Liver (tissue), 7 donors: ENCODE measurements at regions not wholly inside any gene's neighbourhood (a gene's known extent, or its start where the extent isn't known, plus 50 kb on each side); places are given as distances from the start of the nearest gene placed in this dataset.

Source experiments
- DNase-seq: peaks from one replicate; pipeline ENCODE4 v3.0.0-alpha.2; 2017; ENCODE audit warnings: low spot score
- H3K27ac ChIP-seq, 2 donors: one replicate each; pipeline ENCODE4 v1.7.0; 2013; ENCODE audit warnings: inconsistent platforms in 2 of 2, low read length in 2 of 2, control low read depth in 1 of 2, low read depth in 1 of 2, mild to moderate bottlenecking in 1 of 2
- H3K27me3 ChIP-seq, 4 donors: one replicate each; pipeline versions ENCODE4 v1.6.1 to v1.7.0; 2013; ENCODE audit warnings: low read length in 3 of 4, inconsistent platforms in 1 of 4, mild to moderate bottlenecking in 1 of 4, moderate library complexity in 1 of 4; ENCODE audit not compliant: control insufficient read depth in 4 of 4, insufficient read depth in 4 of 4
- H3K36me3 ChIP-seq, 4 donors: one replicate each; pipeline versions ENCODE4 v1.6.1 to v1.7.0; 2013; ENCODE audit warnings: low read length in 3 of 4, mild to moderate bottlenecking in 3 of 4, low read depth in 1 of 4, moderate library complexity in 1 of 4; ENCODE audit not compliant: control insufficient read depth in 4 of 4, insufficient read depth in 3 of 4
- H3K4me1 ChIP-seq, 4 donors: one replicate each; pipeline versions ENCODE4 v1.6.1 to v1.7.0; 2013; ENCODE audit warnings: low read length in 3 of 4, mild to moderate bottlenecking in 3 of 4, moderate library complexity in 1 of 4; ENCODE audit not compliant: control insufficient read depth in 4 of 4, insufficient read depth in 4 of 4
- H3K4me3 ChIP-seq, 3 donors: one replicate each; pipeline versions ENCODE4 v1.6.1 to v1.7.0; 2013; ENCODE audit warnings: low read length in 3 of 3, control low read depth in 1 of 3, low read depth in 1 of 3, mild to moderate bottlenecking in 1 of 3
- H3K9ac ChIP-seq, 2 donors: one replicate each; pipeline ENCODE4 v1.7.0; 2013; ENCODE audit warnings: low read length in 2 of 2, mild to moderate bottlenecking in 2 of 2, moderate library complexity in 2 of 2, control low read depth in 1 of 2, low read depth in 1 of 2
- H3K9me3 ChIP-seq, 4 donors: one replicate each; pipeline versions ENCODE4 v1.6.1 to v1.7.0; 2013; ENCODE audit warnings: low read length in 3 of 4; ENCODE audit not compliant: control insufficient read depth in 4 of 4
- ATF3 ChIP-seq: IDR thresholded peaks from 2 replicates; pipeline ENCODE4 v1.6.1; 2016; ENCODE audit warnings: antibody characterized with exemption
- EGR1 ChIP-seq, 2 donors: IDR thresholded peaks; 2 replicates each; pipeline ENCODE4 v1.6.1; 2016 to 2018; ENCODE audit warnings: antibody characterized with exemption in 2 of 2, low read depth in 2 of 2
- FOXA1 ChIP-seq: IDR thresholded peaks from 2 replicates; pipeline ENCODE4 v1.6.1; 2016; ENCODE audit warnings: antibody characterized with exemption
- FOXA2 ChIP-seq: IDR thresholded peaks from 2 replicates; pipeline ENCODE4 v1.6.1; 2016; ENCODE audit warnings: antibody characterized with exemption
- GABPA ChIP-seq, 2 donors: IDR thresholded peaks in 1 of 2; conservative IDR thresholded peaks in 1 of 2; 2 replicates each; pipeline ENCODE4 v1.6.1; 2016; ENCODE audit warnings: antibody characterized with exemption in 2 of 2, mild to moderate bottlenecking in 1 of 2, moderate library complexity in 1 of 2
- HNF4A ChIP-seq, 2 donors: conservative IDR thresholded peaks; 2 replicates each; pipeline ENCODE4 v1.6.1; 2016; ENCODE audit warnings: antibody characterized with exemption in 2 of 2, mild to moderate bottlenecking in 2 of 2
- MAX ChIP-seq: IDR thresholded peaks from 2 replicates; pipeline ENCODE4 v1.6.1; 2016; ENCODE audit warnings: antibody characterized with exemption
- NR2F2 ChIP-seq: IDR thresholded peaks from 2 replicates; pipeline ENCODE4 v1.6.1; 2016; ENCODE audit warnings: antibody characterized with exemption
- RAD21 ChIP-seq, 2 donors: IDR thresholded peaks; 2 replicates each; pipeline ENCODE4 v1.6.1; 2016; ENCODE audit warnings: antibody characterized with exemption in 2 of 2, mild to moderate bottlenecking in 2 of 2
- REST ChIP-seq: IDR thresholded peaks from 2 replicates; pipeline ENCODE4 v1.6.1; 2016; ENCODE audit warnings: antibody characterized with exemption, mild to moderate bottlenecking
- RXRA ChIP-seq, 2 donors: IDR thresholded peaks; 2 replicates each; pipeline ENCODE4 v1.6.1; 2017 to 2018; ENCODE audit warnings: antibody characterized with exemption in 2 of 2, mild to moderate bottlenecking in 1 of 2
- SP1 ChIP-seq: IDR thresholded peaks from 2 replicates; pipeline ENCODE4 v1.6.1; 2018; ENCODE audit warnings: antibody characterized with exemption, mild to moderate bottlenecking
- TAF1 ChIP-seq: conservative IDR thresholded peaks from 2 replicates; pipeline ENCODE4 v1.6.1; 2016; ENCODE audit warnings: antibody characterized with exemption, mild to moderate bottlenecking
- ZBTB33 ChIP-seq: IDR thresholded peaks from 2 replicates; pipeline ENCODE4 v1.6.1; 2016; ENCODE audit warnings: antibody characterized with exemption
- WGBS: extraction: QIAGEN DNeasy Blood & Tissue Kit; methylation state at CpG from one replicate; pipeline ENCODE4 v1.1.7; 2013; 5-methylcytosine and 5-hydroxymethylcytosine counted together
- donor health status: healthy.
- donor health status: healthy.
- donor health status: healthy.
- donor health status: healthy.

- Histone ChIP-seq H3K27me3 (peaks cover 0 to 15% (median 12%) of the 10 kb centered on the region in 4 donors), H3K9ac (no peak overlapping the region), H3K4me3 (no peak overlapping the region), H3K36me3 (no peaks in the 10 kb centered on the region), H3K27ac (no peak overlapping the region), H3K9me3 (no peaks in the 10 kb centered on the region), H3K4me1 (peaks cover 0 to 11% (median 4%) of the 10 kb centered on the region in 4 donors)
- no peak for TF ChIP-seq REST
- no peak for TF ChIP-seq MAX
- no peak for TF ChIP-seq ATF3
- no peak for TF ChIP-seq ZBTB33
- no peak for TF ChIP-seq HNF4A (conservative IDR thresholded peaks at IDR 0.05)
- TF ChIP-seq SP1 = no peak
- no peak for TF ChIP-seq GABPA (IDR thresholded peaks at IDR 0.05 in 1 of 2, conservative IDR thresholded peaks at IDR 0.05 in 1 of 2)
- no peak for TF ChIP-seq RXRA (IDR thresholded peaks at IDR 0.05)
- TF ChIP-seq FOXA2 = no peak
- TF ChIP-seq RAD21 (IDR thresholded peaks at IDR 0.05) = no peak
- no peak for TF ChIP-seq NR2F2
- WGBS = 3% methylated on average over 60 of the region's 60 CpGs
- DNase-seq = no peak
Observed at GRCh38 chr17:36808180-36808661, 129.1 kb upstream of the LHX1 start.

- DNase-seq = no peak
- 11% methylated on average over 9 of the region's 9 CpGs for whole genome bisulfite sequencing
- H3K36me3 ChIP-seq = no peaks in the 10 kb centered on the region
- H3K27me3 ChIP-seq = peaks cover 0 to 15% (median 11%) of the 10 kb centered on the region in 4 donors
- peaks cover 0 to 10% (median 4%) of the 10 kb centered on the region in 4 donors for H3K4me1 ChIP-seq
- H3K4me3 ChIP-seq = no peak overlapping the region
- TF ChIP-seq TAF1 (no peak), EGR1 (IDR thresholded peaks at IDR 0.05; ENCODE audit: low read depth in 2 of 2) (no peak), SP1 (no peak), FOXA1 (no peak), REST (no peak)
- no peaks in the 10 kb centered on the region for H3K9me3 ChIP-seq
- H3K27ac ChIP-seq = no peak overlapping the region
- no peak overlapping the region for H3K9ac ChIP-seq
Observed at GRCh38 chr17:36812762-36813161, 124.5 kb upstream of the LHX1 start.
